Lower leg skin (tissue), 3 donors: ENCODE measurements at regions not wholly inside any gene's neighbourhood (a gene's known extent, or its start where the extent isn't known, plus 50 kb on each side); places are given as distances from the start of the nearest gene placed in this dataset.

ENCODE experiments used
- POLR2A ChIP-seq, 2 donors: fragments of 450-650 bp; IDR thresholded peaks; one replicate each; pipeline ENCODE4 v1.6.1; 2016 to 2017; ENCODE audit warnings: antibody characterized with exemption in 2 of 2, mild to moderate bottlenecking in 1 of 2, moderate library complexity in 1 of 2
- TF ChIP-seq, protein P1 (sequence below), 3 donors: fragments of 450-650 bp; IDR thresholded peaks; one replicate each; pipeline ENCODE4 v1.5.1; 2016; ENCODE audit warnings: antibody characterized with exemption in 3 of 3, mild to moderate bottlenecking in 3 of 3, moderate library complexity in 2 of 3

DNA sequence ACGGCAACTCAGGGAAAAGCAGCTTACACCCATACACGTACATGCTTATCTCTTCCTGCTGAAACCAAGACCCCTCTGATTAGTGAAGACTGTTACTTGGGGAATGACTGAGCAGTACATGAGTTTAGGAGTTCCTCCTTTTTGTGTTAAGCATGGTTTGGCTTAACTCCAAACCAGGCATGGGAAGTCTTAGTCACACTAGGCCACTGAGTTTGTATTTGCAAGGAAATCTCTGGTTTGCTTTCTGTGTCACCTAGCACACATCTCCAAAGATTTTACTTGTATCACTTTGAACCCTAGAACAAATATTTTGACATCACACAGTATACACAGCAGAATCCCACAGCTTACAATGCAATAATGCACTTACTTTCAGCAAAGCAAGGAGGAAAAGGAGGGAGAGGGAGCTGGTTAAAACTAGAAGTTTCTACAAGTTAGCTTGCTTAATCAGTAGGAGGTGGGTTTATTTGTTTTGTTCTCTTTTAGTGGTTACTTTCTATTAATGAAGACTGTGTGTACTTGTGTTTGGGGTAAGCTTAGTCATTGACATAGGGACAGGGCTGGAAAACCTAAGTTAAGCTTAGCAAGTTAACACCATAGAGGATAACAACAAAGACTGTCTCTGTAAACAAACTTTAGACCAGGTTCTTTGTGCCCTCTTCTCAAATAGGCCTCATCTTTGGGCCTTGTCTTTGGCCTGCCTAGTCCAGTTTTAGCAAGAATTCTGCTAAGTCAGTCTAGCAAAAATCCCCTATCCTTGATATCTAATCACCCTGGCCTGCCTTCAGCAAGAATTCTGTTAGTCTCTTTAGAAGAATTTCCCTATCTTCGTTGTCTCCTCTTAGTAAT lies 219.4 kb downstream of the MREG start:
- TF ChIP-seq, protein P1, sequence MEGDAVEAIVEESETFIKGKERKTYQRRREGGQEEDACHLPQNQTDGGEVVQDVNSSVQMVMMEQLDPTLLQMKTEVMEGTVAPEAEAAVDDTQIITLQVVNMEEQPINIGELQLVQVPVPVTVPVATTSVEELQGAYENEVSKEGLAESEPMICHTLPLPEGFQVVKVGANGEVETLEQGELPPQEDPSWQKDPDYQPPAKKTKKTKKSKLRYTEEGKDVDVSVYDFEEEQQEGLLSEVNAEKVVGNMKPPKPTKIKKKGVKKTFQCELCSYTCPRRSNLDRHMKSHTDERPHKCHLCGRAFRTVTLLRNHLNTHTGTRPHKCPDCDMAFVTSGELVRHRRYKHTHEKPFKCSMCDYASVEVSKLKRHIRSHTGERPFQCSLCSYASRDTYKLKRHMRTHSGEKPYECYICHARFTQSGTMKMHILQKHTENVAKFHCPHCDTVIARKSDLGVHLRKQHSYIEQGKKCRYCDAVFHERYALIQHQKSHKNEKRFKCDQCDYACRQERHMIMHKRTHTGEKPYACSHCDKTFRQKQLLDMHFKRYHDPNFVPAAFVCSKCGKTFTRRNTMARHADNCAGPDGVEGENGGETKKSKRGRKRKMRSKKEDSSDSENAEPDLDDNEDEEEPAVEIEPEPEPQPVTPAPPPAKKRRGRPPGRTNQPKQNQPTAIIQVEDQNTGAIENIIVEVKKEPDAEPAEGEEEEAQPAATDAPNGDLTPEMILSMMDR (IDR thresholded peaks at IDR 0.05), result no peak
- no peak for TF ChIP-seq POLR2A (IDR thresholded peaks at IDR 0.05)
